Heart right ventricle (tissue), 16 donors: ENCODE measurements at regions not wholly inside any gene's neighbourhood (a gene's known extent, or its start where the extent isn't known, plus 50 kb on each side); places are given as distances from the start of the nearest gene placed in this dataset.
"Not testable (repeated sequence)": the region's sequence is repeated elsewhere in the genome, so short reads cannot be mapped to it uniquely, and the experiment has no call there.

Experiments used
- ATAC-seq, 8 donors: fragments of 200-7000 bp; cut with Tn5 transposase; one replicate each; pipeline ENCODE4 v1.9.1; 2020; ENCODE audit warnings: mild to moderate bottlenecking in 8 of 8, moderate library complexity in 8 of 8, moderate number of reproducible peaks in 1 of 8
- DNase-seq, 2 donors: peaks; one replicate each; pipeline ENCODE4 v3.0.0-alpha.2; 2020
- H3K27ac ChIP-seq, 10 donors: fragments of 200-600 bp; sonication (generic) in 2 of 10; one replicate each; pipeline versions ENCODE4 v1.5.0 to v1.8.0; 2020 to 2022; ENCODE audit warnings: mild to moderate bottlenecking in 3 of 10
- H3K27me3 ChIP-seq, 7 donors: fragments of 200-600 bp; one replicate each; pipeline ENCODE4 v1.8.0; 2021 to 2022; ENCODE audit warnings: mild to moderate bottlenecking in 2 of 7
- H3K36me3 ChIP-seq, 9 donors: fragments of 200-600 bp; sonication (generic) in 1 of 9; one replicate each; pipeline versions ENCODE4 v1.5.0 to v1.8.0; 2020 to 2022; ENCODE audit warnings: mild to moderate bottlenecking in 2 of 9
- H3K4me1 ChIP-seq, 9 donors: fragments of 200-600 bp; sonication (generic) in 1 of 9; one replicate each; pipeline versions ENCODE4 v1.5.0 to v1.8.0; 2020 to 2022; ENCODE audit warnings: mild to moderate bottlenecking in 4 of 9
- H3K4me3 ChIP-seq, 10 donors: fragments of 200-600 bp; sonication (generic) in 2 of 10; one replicate each; pipeline versions ENCODE4 v1.5.0 to v1.8.0; 2020 to 2022; ENCODE audit warnings: mild to moderate bottlenecking in 7 of 10, moderate library complexity in 2 of 10
- H3K9me3 ChIP-seq, 11 donors: fragments of 200-600 bp in 10 of 11; sonication (generic) in 2 of 11; one replicate each; pipeline versions ENCODE4 v1.5.0 to v1.8.0; 2013 to 2022; ENCODE audit warnings: mild to moderate bottlenecking in 2 of 11, control low read depth in 1 of 11, moderate library complexity in 1 of 11
- CTCF ChIP-seq, 9 donors: fragments of 200-600 bp; sonication (generic) in 2 of 9; IDR thresholded peaks; one replicate each; pipeline versions ENCODE4 v1.5.0 to v1.8.0; 2021 to 2022; ENCODE audit warnings: antibody characterized with exemption in 9 of 9, mild to moderate bottlenecking in 5 of 9, moderate library complexity in 1 of 9
- WGBS, 2 donors: extraction: QIAGEN DNeasy Blood & Tissue Kit; methylation state at CpG; one replicate each; pipeline ENCODE4 v1.1.7; 2013; ENCODE audit warnings: inconsistent platforms in 1 of 2; 5-methylcytosine and 5-hydroxymethylcytosine counted together
- intact Hi-C, 10 donors: fragments of 100-400 bp; cut with DNase I; formaldehyde crosslinking; loops; one replicate each; pipeline versions ENCODE4 v1.11.1 to v1.14.2; 2022
- donor health status: Arrhythmogenic right ventricular cardiomyopathy.
- donor health status: ischemic (EF 13 %, LVEDD 7.1; RV severe dilation, severe dysfunction).
- donor health status: healthy with polysubstance abuse.
- donor health status: DM: no; HTN: yes; CAD: no.
- donor health status: DM: no; HTN: no; CAD: no.
- donor health status: ischemic (EF 25% LVEDD 6.9; RV normal size, moderate dysfunction).
- donor health status: ischemic (EF 25% LVEDD 5.7; RV mildly dilated, moderate dysfunction).
- donor health status: healthy.
- donor health status: DM: yes; HTN: yes; CAD: no.
- donor health status: Ischemic cardiomyopathy.
- donor health status: ischemic (EF 35%, LVEDD 5.7; RV mildly dilated, moderate dysfunction).
- donor health status: nonischemic (EF 11% LVEDD 7.7; RV severe dilation, severe dysfunction).
- donor health status: DM: yes; HTN: yes; CAD: no.
- donor health status: PGD.
- donor health status: ischemic (EF 29% LVEDD 5.4; RV normal size, mild dysfunction).
- donor health status: nonischemic (EF 23%, LVEDD 6.1; RV moderate dilation, normal function).

GRCh38 chr1:89436856-89437255 lies 73.0 kb downstream of the GBP6 start:
- Histone ChIP-seq H3K4me3 (no peak overlapping the region), H3K27ac (no peak overlapping the region), H3K36me3 (no peaks in the 10 kb centered on the region), H3K27me3 (no peaks in the 10 kb centered on the region), H3K4me1 (no peaks in the 10 kb centered on the region), H3K9me3 (peaks cover 0 to 46% (median 13%) of the 10 kb centered on the region in 11 donors)
- no peak for TF ChIP-seq CTCF (IDR thresholded peaks at IDR 0.05)
- intact Hi-C loops = no loop called here
- 95 to 96% methylated on average over 7 of the region's 7 CpGs for WGBS, 2 donors
- DNase-seq (no peak), ATAC-seq (no peak)

- WGBS, 2 donors = 81 to 88% methylated on average over 5 of the region's 5 CpGs
- intact Hi-C loops, H3K27ac ChIP-seq: not testable (repeated sequence)
Measured at GRCh38 chr1:89438301-89438700, 74.4 kb downstream of the GBP6 start.

GRCh38 chr1:89440911-89441310 lies 77.1 kb downstream of the GBP6 start:
- no peak for ATAC-seq
- H3K27me3 ChIP-seq = no peaks in the 10 kb centered on the region
- WGBS, 2 donors = 90% methylated on average over 2 of the region's 2 CpGs
- intact Hi-C loops = no loop called here
- no peak overlapping the region for H3K27ac ChIP-seq
- H3K9me3 ChIP-seq = peaks cover 0 to 48% (median 13%) of the 10 kb centered on the region in 11 donors
- H3K4me1 ChIP-seq = no peaks in the 10 kb centered on the region
- no peak overlapping the region for H3K4me3 ChIP-seq
- no peak for TF ChIP-seq CTCF (IDR thresholded peaks at IDR 0.05)
- DNase-seq = no peak
- no peaks in the 10 kb centered on the region for H3K36me3 ChIP-seq

More at GRCh38 chr1:89438301-89438700, 74.4 kb downstream of the GBP6 start:
- not testable (repeated sequence) for DNase-seq, ATAC-seq, H3K4me1 ChIP-seq, H3K27me3 ChIP-seq, H3K36me3 ChIP-seq, H3K4me3 ChIP-seq
- peaks cover 0 to 48% (median 13%) of the 10 kb centered on the region in 11 donors for H3K9me3 ChIP-seq

GRCh38 chr1:89444791-89445190 lies 79.8 kb upstream of the LRRC8B start:
- no peak for TF ChIP-seq CTCF (IDR thresholded peaks at IDR 0.05)
- no peaks in the 10 kb centered on the region for H3K36me3 ChIP-seq
- H3K9me3 ChIP-seq = peaks cover 0 to 18% (median 0%) of the 10 kb centered on the region in 11 donors
- H3K4me3 ChIP-seq = no peak overlapping the region
- DNase-seq (no peak), ATAC-seq (no peak)
- H3K4me1 ChIP-seq = no peaks in the 10 kb centered on the region
- intact Hi-C loops = no loop called here
- H3K27me3 ChIP-seq = no peaks in the 10 kb centered on the region
- H3K27ac ChIP-seq = no peak overlapping the region

GRCh38 chr1:89451011-89451410 lies 73.6 kb upstream of the LRRC8B start:
- TF ChIP-seq CTCF (IDR thresholded peaks at IDR 0.05) = no peak
- WGBS, 2 donors = 75% methylated on average over 2 of the region's 2 CpGs
- intact Hi-C loops = loop anchor here in 8 of 10 donors (5.0 to 10.0 kb wide), 5 partner anchors 86 to 446 kb away; partner anchors contain the start of gene GBP6 (in 1 of the 8)

More at GRCh38 chr1:89451011-89451410, 73.6 kb upstream of the LRRC8B start:
- H3K27ac ChIP-seq = no peak overlapping the region
- H3K4me1 ChIP-seq = no peaks in the 10 kb centered on the region
- H3K27me3 ChIP-seq = no peaks in the 10 kb centered on the region
- no peak overlapping the region for H3K4me3 ChIP-seq
- DNase-seq (no peak), ATAC-seq (no peak)
- H3K36me3 ChIP-seq = no peaks in the 10 kb centered on the region
- H3K9me3 ChIP-seq = no peaks in the 10 kb centered on the region
